Upper lobe of left lung (tissue), 4 donors: ENCODE measurements at regions not wholly inside any gene's neighbourhood (a gene's known extent, or its start where the extent isn't known, plus 50 kb on each side); places are given as distances from the start of the nearest gene placed in this dataset.

Experiments
- CTCF ChIP-seq, 6 experiments: fragments of 450-650 bp in 4 of 6; fragments of 200-600 bp in 2 of 6; sonication (generic) in 2 of 6; IDR thresholded peaks; one replicate each; pipeline ENCODE4 v1.5.1; 2016 to 2019; ENCODE audit warnings: antibody characterized with exemption in 6 of 6
- EP300 ChIP-seq, 4 donors: sonication (generic); formaldehyde crosslinking; IDR thresholded peaks; one replicate each; pipeline ENCODE4 v1.5.1; 2017; ENCODE audit warnings: antibody characterized with exemption in 4 of 4, control low read depth in 2 of 4
- POLR2A ChIP-seq, 4 donors: fragments of 450-650 bp; IDR thresholded peaks; one replicate each; pipeline ENCODE4 v1.5.1; 2016 to 2017; ENCODE audit warnings: antibody characterized with exemption in 4 of 4, mild to moderate bottlenecking in 2 of 4
- POLR2AphosphoS5 ChIP-seq, 2 donors: sonication (generic); formaldehyde crosslinking; IDR thresholded peaks; one replicate each; pipeline ENCODE4 v1.5.1; 2017; ENCODE audit warnings: antibody characterized with exemption in 2 of 2

- TF ChIP-seq CTCF (IDR thresholded peaks at IDR 0.05), result no peak
- no peak for TF ChIP-seq POLR2A (IDR thresholded peaks at IDR 0.05)
- TF ChIP-seq EP300 (IDR thresholded peaks at IDR 0.05), result no peak
- no peak for TF ChIP-seq POLR2AphosphoS5 (IDR thresholded peaks at IDR 0.05)
Observed at GRCh38 chr2:67797801-67798540, 264.8 kb downstream of the C1D start.
